IPS DF 19.7 (cell line): ENCODE measurements at regions not wholly inside any gene's neighbourhood (a gene's known extent, or its start where the extent isn't known, plus 50 kb on each side); places are given as distances from the start of the nearest gene placed in this dataset.

Source experiments
- DNase-seq: peaks from one replicate; pipeline ENCODE4 v3.0.0-alpha.2; 2013; ENCODE audit warnings: low read depth, low spot score

DNA sequence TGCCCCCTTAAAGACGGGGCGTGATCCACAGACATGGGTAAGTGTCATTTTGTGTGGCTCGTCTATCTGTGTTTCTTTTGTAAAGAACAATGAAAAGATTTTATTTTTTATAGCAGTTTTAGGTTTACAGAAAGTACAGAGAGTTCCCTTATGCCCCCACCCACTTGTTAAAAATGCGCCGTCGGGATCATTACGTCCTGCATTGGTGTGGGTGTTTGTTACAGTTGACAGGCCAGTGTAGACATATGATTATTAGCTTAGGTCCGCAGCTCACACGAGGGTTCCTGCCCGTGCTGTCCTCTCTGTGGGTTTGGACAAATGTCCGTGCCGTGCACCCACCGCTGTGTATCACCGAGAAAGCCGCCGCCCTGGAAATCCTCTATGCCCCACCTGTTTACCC, 50.5 kb downstream of the RGS12 start:
- DNase-seq, result no peak

DNA sequence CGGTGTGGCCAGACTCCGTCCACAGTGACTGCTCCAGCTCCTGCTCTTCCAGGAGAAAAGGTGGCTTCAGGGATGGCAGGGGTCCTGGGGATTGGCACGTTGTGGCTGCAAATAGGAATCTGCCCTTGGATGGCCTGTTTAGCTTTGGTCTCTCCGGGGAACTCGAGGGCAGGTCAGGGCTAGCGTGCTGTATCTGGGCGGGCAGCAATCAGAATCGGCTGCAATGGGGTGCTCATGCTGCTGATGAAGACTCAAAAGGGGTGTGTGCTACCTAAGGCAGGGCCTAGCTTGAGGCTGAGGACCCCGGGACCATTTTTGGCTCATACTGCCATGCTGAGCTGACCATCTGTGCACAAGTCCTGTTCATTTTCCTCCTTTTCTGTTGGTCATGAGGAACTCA, 51.3 kb downstream of the RGS12 start:
- DNase-seq, result no peak

DNA sequence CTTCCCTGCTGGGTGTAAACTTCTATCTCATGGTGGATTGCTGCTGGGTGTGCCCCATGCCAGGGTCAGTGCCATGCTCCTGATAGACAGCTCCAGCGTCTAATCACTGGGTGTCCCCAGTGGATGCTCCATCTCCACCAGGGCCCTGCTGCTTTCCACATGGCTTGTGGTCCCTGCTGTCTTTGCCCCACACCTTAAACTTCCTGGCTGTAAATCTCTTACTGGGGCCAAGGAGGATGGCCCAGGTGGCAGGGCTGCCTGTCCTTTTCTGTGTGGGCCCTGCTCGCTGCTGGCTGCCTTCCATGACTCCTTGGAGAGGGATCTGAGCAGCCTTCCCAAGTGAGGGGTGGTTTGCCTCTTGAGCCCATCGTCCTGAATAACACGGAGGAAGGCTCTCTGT, 51.8 kb downstream of the RGS12 start:
- no peak for DNase-seq

DNA sequence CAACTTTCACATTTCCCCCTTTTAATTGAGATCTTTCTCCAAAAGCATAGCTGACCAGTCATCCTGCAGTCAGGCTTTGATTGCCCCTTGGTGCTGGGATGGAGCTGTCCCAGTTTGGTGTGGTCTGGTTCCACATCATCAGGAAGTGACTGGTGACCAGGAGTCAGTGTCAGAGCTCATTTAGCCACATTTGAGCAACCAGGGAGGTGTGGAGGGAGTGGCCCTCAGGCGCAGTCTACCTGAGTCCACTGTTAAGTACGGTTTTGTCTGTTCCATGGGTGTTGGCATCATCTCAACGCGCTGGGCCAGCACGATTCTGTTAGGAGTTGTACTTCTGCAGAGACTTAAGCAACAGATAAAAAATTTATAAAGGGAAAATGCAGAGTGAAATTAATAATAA, 52.6 kb downstream of the RGS12 start:
- DNase-seq, result no peak

DNA sequence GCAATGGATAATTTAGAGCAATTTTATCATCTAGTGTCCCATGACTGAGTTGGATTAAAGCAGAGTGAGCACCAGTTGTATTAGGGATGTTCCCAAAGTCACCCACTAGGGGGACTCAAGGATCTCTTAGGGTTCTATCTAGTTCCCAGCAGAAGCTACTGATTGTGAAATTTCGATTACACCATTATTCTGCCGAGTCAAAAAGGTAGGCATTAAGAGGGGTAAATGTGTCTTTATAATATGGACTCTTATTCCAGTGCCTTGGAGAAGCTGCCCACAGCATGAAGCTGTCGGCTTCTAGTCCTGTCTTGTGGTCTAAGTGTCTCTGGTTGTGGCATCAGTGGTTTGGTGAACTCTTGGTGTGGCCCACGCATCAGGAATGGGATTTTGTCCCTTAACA, 53.3 kb downstream of the RGS12 start:
- DNase-seq, result peak; percentile 35

DNA sequence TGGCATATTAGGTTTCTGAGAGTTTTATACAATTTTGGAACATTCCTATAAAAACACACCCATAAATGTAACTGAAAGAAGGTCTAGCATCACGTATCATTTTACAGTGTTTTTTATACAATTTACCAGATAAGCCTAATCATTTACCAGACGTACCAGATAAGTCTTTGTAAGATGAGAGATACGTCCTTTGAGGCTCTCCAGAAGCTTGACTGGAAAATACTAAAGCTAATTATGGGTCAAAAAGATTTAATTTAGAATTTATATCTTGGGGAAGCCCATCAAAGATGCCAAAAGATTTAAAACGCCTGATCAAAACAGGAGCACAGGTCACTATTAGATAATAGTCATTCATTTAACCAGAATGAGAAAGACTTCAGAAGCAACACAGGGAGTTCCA, 55.0 kb downstream of the RGS12 start:
- no peak for DNase-seq

DNA sequence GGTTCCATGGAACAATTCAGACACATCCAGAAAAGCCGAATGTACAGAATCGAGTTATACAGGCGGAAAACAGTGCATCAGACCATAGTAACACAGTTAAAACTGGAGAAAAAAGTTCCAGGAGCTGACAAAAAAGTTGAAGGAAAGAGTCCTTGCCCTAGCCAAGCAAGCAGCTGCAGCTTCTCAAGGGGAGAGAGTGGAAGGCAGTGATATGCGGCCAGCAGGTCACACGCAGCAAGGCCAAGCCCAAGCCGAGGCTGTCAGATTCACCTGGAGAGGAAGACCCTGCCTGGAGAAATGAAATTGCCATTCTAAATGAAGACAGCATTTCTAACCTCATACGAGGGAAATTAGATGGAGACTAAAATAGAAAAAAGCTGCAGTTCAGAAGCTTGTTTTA, 55.8 kb downstream of the RGS12 start:
- DNase-seq, result no peak

DNA sequence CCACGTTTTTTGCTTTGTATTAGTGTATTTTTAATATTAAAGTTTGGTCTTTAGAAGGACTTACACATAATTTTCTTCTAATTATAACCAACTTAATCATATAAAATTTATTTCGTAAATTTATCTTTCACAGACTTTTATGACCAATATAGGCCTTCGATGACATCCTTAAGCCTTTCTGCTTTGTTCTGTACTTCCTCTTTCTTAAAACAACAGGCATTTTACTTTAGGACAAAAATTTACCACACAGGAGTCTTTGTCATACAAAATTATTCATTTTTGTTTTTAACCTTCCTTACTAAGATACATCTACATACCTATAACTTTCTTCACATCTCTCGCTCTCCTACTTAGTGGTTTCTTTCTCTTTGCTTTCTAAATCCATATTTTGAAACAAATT, 56.3 kb downstream of the RGS12 start:
- DNase-seq, result no peak

DNA sequence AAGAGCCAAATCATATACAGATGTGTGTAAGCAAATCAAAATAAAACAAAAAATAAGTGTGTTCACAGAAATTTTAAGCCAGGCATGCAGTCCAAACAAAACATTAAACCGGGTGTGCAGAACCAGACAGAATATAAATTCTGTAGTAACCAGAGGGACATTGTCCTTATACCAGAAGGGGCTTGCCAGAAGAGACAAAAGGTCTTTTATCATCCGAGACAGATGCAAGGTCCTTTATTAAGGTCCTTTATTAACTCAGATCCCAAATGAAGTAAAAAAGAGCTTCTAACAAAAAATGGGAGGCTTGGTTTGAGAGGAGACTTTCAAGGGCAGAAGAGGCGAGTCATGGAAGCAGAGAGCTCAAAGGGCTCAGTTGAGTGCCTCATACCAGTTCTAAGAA, 59.2 kb downstream of the RGS12 start:
- no peak for DNase-seq

DNA sequence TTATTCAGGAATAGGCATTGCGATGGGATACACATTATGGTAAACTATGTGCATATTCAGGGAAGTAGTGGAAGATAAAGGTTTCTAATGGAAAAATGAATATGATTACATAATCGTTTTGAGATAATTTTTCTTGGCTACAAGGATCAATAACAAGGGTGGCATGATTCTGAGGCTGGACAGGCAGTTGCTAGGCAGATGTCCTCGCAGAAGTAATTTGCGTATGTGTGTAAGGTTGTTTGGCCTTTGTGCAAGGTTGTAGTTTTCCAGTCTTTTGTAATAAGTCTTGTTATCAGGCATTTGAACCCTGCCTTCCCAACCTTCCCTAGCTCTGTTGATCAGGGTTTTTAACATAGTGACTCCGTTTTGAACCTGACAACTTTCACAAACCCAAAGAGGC, 59.7 kb downstream of the RGS12 start:
- DNase-seq, result no peak

DNA sequence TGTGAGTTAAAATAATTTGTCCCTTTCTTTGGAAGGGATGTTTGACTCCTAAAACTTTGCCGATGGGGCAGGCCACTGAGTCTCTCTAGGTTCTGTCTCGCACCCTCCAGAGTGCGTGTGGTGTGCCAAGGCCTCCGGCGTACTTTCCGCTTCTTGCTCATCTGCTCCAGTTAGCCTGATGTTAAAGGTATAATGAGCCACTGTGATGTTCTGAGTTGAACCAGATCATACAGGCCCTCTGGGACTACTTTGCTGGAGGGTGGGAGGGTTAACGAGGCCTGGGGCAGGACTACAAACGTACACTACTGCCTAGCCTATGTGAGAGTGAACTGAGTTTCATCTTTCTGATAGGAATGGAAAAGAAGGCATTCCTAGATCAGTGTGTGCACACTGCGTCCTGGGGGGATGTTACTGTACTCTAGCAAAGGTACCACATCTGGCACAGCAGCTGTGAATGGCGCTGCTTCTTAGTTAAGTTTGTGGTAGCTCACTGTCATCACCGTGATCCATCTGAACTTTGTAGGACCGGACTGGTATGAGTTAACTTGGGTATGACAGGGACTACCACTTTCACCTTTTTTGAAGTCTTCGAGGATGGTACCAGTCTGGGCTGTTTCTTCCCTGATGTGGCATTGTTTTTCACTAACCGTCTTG, 60.2 kb downstream of the RGS12 start:
- DNase-seq, result no peak

DNA sequence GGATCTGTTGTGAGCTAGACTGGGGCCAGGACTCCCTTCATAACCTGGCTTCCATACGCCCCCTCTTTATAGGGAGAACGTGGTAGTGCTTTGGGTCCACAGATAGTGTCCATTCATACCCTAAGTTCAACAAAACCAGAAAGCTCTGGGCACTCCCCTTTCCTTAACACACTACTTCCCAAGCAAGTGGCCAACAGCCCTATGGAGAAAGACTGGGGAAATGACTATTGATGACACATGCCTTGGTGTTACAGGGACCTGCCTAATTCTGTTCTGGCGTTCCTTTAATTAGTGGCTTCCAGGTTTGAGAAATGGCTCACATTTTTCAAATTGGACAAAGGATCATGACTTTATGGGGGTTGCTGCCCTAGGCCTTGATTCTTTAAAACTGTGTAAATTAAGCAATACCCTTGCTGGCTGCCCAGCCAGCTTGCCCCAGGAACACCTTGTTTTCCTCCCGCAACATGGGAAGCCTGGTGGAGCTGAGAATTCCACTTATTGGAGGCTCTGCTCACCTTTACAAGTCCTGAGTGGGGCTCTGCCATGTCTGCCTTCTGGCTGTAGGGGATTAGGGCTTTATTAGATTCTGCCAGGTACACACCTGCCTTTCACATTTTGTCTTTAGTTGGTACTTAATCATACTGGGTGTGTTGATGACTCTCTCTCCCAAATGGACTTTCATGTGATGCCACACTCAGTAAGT, 61.1 kb downstream of the RGS12 start:
- DNase-seq, result no peak

DNA sequence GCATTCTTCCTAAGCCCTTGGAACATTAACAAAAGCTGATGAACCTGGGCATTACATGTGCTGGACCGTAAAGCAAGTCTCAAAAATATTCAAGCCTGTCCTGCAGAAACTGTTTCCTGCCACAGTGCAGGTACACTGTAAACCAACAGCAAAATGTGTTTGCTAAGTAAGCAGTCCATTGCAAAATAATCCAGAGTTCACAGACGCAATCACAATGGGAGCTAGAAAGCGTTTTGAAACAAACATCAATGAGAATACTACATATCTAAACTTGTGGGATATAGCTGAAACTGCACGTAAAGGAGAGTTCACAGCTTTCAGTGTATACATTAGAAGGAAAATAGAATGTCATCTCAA, 61.6 kb downstream of the RGS12 start:
- no peak for DNase-seq

DNA sequence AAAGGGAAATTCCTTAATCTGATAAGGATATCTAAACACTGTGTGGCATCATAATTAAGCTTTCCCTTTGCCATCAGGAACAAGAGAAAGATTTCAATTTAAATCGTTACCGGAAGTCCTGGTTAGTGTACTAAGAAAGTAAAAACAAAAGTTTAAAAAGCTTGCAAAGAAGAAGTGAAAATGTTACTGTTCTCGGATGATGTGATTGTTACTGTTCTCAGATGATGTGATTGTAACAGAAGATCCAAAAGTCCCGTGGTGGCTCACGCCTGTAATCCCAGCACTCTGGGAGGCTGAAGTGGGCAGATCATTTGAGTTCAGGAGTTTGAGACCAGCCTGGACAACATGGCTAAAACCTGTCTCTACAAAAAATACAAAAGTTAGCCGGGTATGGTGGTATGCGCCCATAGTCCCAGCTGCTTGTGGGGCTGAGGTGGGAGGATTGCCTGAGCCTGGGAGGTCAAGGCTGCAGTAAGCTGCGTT, 62.5 kb downstream of the RGS12 start:
- no peak for DNase-seq

DNA sequence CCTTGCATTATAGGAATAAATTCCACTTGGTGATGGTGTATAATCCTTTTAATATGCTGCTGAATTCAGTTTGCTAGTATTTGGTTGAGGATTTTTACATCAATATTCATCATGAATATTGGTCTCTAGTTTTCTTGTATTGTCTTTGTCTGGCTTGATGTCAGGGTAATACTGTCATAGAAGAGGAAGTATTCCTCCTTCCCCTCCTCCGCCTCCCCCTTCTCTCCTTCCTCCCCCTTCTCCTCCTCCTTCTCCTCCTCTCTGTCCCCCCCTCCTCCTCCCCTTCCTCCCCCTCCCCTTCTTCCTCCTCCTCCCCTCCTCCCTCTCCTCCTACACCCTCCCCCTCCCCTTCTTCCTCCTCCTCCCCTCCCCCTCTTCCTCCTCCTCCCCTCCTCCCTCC, 65.8 kb downstream of the RGS12 start:
- no peak for DNase-seq

DNA sequence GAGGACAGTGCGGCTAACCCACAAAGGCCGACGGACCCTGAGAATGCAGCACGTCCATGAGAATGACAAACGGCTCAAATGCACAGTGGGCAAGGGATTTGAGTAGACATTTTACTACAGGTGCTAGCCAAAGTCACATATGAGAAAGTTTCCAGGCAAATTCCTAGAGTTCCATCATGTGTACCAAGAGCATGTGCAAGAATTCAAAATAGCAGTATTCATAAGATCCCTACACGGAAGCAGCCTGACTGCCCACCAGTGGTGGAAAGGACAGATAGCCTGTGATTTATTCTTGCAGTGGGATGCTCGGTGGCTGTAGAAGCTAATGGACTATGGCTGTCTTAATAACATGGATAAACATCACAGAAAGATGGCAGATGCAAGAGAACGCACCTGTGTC, 68.0 kb downstream of the RGS12 start:
- no peak for DNase-seq

DNA sequence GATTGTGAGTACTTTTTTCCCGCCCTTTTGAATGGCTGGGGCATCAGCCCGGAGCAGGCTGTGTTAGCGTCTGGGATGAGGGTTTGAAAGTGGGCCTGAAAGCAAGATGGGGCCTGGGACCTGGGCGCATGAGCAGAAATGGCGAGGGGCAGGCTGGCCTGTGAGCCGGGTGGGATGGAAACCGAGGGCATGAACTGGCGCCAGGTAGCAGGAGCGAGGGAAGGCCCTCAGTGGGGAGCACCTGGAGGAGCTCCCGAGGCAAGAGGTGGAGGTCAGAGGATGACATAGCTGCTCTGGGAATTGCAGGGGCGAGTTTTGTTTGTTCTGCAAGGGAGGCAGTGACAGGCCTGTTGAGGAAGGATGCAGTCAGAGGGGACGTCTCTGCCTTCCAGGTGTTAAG, 68.6 kb downstream of the RGS12 start:
- no peak for DNase-seq

DNA sequence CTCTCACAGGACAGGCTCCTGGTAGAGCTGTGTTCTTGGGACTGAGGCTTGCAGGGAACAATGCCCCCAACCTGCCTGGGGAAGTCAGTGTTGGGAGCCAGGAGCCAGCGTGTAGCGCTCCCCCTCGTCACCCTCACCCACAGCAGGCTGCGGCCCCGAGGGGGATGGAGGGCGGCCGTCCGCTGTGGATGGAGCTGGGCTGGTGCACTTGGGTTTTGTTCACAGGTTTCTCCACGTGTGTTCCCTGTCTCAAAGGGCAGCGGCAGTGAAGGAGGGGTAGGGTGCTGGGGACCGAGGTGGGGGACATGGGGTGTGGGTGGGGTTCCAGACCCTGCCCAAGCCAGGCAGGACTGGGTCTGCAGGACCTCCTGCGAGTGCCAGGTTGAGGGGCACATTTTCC, 69.1 kb downstream of the RGS12 start:
- DNase-seq, result no peak

DNA sequence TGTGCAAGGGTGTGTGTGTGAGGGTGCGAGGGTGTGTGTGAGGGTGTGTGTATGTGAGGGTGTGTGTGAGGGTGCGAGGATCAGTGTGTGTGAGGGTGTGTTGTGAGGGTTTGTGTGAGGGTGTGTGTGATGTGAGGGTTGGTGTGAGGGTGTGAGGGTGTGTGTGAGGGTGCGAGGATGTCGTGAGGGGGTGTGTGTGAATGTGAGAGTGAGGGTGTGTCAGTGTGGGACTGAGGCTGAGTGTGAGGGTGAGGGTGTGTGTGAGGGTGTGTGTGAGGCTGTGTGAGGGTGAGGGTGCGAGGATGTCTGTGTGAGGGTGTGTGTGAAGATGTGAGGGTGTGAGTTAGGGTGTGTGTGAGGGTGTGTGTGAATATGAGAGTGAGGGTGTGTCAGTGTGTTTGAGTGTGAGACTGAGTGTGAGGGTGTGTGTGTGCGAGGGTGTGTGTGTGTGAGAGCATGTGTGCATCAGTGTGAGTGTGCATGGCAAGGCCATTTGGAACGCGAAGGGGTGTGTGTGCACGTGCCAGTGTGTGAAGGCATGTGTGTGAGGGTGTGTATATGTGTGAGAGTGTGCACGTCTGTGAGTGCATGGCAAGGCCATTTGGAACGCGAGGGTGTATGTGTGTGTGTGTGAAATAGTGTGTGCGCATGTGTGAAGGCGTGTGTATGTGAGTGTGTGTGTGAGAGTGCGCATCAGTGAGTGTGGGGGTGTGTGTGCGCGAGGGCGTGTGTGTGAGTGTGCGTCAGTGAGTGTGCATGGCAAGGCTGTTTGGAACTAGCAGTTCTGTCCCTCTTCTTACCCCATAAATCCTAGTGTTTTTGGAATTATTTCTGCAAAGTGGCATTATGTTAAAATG, 69.8 kb downstream of the RGS12 start:
- DNase-seq, result no peak

DNA sequence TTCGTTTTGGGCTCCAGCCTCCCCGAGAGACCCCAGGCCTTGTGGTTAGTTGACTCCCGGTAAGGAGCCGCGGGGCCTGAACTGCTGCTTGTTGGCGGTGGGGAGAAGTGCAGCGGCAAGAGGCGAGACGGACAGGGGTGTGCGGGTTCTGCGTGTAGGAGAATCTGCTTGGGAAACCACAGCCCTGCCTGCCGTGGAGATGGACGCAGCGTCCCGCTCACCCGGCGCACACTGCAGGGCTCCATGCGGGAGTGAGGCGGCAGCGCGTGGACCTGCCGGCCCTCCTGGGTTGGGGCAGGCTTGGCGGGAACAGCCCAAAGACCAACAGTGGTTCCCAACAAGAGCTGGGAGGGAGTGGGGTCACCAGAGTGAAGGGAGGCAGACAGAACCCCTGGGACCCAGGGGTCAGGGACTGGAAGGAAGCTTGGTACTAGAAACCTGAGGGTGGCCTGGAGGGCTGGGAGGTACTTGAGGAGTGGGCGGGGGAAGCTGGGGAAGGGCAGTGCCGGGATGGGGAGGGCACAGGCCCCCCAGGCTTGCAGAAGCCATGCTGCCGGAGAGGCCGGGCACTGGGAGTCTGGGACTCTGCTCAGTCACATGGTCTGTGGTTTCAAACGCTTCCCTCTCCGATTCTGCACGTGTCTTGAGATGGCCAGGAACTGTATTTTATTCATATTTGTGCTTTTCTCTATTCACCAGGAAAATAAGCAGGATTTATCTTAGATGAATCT, 70.8 kb downstream of the RGS12 start:
- DNase-seq, result no peak

DNA sequence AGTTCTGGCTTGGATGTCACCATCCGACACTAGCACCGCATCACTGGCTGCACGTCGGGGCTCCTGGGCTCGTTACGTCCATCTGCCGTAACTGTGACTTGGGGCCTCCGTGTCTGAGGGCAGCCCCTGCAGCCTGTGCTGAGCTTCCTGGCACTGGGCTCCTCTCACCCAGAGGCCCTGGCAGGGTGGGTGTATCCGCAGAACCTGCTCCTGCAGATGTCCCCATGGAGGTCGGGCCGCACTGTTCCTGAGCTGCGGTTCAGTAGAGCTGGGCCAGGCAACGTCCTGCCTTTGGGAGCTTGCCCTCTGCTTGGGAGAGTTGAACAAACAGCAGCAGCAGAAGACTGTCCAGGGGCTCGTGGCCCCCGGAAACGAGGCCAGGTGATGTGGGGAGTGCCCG, 71.4 kb downstream of the RGS12 start:
- no peak for DNase-seq
